Lower leg skin (tissue), 3 donors: ENCODE measurements at regions not wholly inside any gene's neighbourhood (a gene's known extent, or its start where the extent isn't known, plus 50 kb on each side); places are given as distances from the start of the nearest gene placed in this dataset.

Source experiments
- CTCF ChIP-seq, 3 donors: fragments of 450-650 bp; IDR thresholded peaks; one replicate each; pipeline ENCODE4 v1.5.1; 2016; ENCODE audit warnings: antibody characterized with exemption in 3 of 3, mild to moderate bottlenecking in 3 of 3, moderate library complexity in 2 of 3
- POLR2A ChIP-seq, 2 donors: fragments of 450-650 bp; IDR thresholded peaks; one replicate each; pipeline ENCODE4 v1.6.1; 2016 to 2017; ENCODE audit warnings: antibody characterized with exemption in 2 of 2, mild to moderate bottlenecking in 1 of 2, moderate library complexity in 1 of 2

- no peak for TF ChIP-seq POLR2A (IDR thresholded peaks at IDR 0.05)
- TF ChIP-seq CTCF (IDR thresholded peaks at IDR 0.05): no peak
Measured at GRCh38 chr16:79301051-79301450, 299.5 kb downstream of the MAF start.
